ENCODE measurements at regions not wholly inside any gene's neighbourhood (a gene's known extent, or its start where the extent isn't known, plus 50 kb on each side); places are given as distances from the start of the nearest gene placed in this dataset.

GRCh38 chr4:13178621-13179020 is 305.5 kb downstream of the RAB28 start:
- TF ChIP-seq, protein P1, sequence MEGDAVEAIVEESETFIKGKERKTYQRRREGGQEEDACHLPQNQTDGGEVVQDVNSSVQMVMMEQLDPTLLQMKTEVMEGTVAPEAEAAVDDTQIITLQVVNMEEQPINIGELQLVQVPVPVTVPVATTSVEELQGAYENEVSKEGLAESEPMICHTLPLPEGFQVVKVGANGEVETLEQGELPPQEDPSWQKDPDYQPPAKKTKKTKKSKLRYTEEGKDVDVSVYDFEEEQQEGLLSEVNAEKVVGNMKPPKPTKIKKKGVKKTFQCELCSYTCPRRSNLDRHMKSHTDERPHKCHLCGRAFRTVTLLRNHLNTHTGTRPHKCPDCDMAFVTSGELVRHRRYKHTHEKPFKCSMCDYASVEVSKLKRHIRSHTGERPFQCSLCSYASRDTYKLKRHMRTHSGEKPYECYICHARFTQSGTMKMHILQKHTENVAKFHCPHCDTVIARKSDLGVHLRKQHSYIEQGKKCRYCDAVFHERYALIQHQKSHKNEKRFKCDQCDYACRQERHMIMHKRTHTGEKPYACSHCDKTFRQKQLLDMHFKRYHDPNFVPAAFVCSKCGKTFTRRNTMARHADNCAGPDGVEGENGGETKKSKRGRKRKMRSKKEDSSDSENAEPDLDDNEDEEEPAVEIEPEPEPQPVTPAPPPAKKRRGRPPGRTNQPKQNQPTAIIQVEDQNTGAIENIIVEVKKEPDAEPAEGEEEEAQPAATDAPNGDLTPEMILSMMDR (IDR thresholded peaks at IDR 0.05): no peak
- H3K9ac ChIP-seq (ENCODE audit: low read depth in 2 of 2, low read length in 2 of 2): no peak overlapping the region
- H3K27ac ChIP-seq: no peak overlapping the region
- no peak for DNase-seq
- intact Hi-C loops (cut with DNase I): no loop called here
- H3K36me3 ChIP-seq: no peaks in the 10 kb centered on the region
- no peaks in the 10 kb centered on the region for H3K27me3 ChIP-seq
- H3K9me3 ChIP-seq: no peaks in the 10 kb centered on the region
- no peak overlapping the region for H3K4me3 ChIP-seq
- no peaks in the 10 kb centered on the region for H3K4me1 ChIP-seq

DNA sequence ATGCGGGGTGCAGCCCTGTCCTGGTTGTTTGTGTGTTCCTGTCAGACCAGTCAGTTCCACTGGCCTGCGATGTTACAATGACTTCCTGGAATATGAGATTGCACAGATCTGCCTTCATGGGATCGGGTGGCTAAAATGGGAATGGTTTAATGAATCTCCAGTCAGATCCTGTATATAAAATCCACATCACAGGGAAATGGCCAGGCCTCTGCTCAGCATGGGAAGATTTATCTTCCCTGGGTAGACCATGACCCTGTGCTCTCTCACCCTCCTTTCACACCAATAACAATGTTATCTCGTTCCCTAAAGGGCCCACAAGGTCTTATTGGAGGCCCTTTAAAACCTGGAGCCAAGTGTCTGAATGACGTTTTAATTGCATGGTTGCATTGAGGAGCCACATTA is 307.4 kb downstream of the RAB28 start:
- TF ChIP-seq, protein P1 (IDR thresholded peaks at IDR 0.05): no peak
- Histone ChIP-seq H3K9me3 (no peaks in the 10 kb centered on the region), H3K27ac (no peak overlapping the region), H3K36me3 (no peaks in the 10 kb centered on the region), H3K4me3 (no peak overlapping the region), H3K27me3 (no peaks in the 10 kb centered on the region), H3K9ac (ENCODE audit: low read depth in 2 of 2, low read length in 2 of 2) (no peak overlapping the region), H3K4me1 (no peaks in the 10 kb centered on the region)
- DNase-seq: no peak
- intact Hi-C loops (cut with DNase I): no loop called here

GRCh38 chr4:13174926-13175325 is 309.2 kb downstream of the RAB28 start:
- Histone ChIP-seq H3K36me3 (no peaks in the 10 kb centered on the region), H3K27me3 (no peaks in the 10 kb centered on the region), H3K27ac (no peak overlapping the region), H3K4me3 (no peak overlapping the region), H3K9ac (ENCODE audit: low read depth in 2 of 2, low read length in 2 of 2) (no peak overlapping the region), H3K4me1 (no peaks in the 10 kb centered on the region), H3K9me3 (no peaks in the 10 kb centered on the region)
- intact Hi-C loops (cut with DNase I): no loop called here
- TF ChIP-seq, protein P1 (IDR thresholded peaks at IDR 0.05): no peak
- no peak for DNase-seq

DNA sequence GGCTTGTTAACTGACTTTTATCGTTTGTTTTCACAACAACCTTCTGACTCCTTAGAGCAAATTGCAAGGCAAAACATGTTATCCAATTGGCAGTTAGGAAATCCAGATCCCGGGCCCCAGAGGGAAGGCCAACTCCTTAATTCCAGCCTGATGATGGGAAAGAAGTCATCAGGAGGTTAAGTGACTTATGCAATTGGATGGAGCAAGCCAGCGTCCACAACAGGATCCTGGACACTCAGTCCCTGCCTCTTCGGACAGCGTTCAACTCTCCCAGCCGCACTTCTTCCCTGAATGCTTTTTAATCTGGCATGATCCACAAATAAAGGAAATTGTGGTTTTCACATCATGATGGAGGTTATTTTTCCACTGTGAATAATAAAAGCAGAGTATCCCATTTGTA is 310.1 kb downstream of the RAB28 start:
- no peaks in the 10 kb centered on the region for H3K36me3 ChIP-seq
- intact Hi-C loops (cut with DNase I): no loop called here

GRCh38 chr4:13171292-13172057 is 312.7 kb downstream of the RAB28 start:
- Histone ChIP-seq H3K9ac (ENCODE audit: low read depth in 2 of 2, low read length in 2 of 2) (no peak overlapping the region), H3K27me3 (no peaks in the 10 kb centered on the region), H3K36me3 (no peaks in the 10 kb centered on the region), H3K9me3 (no peaks in the 10 kb centered on the region), H3K4me3 (no peak overlapping the region), H3K27ac (no peak overlapping the region), H3K4me1 (no peaks in the 10 kb centered on the region)
- DNase-seq: no peak
- intact Hi-C loops (cut with DNase I): no loop called here
- TF ChIP-seq, protein P1 (IDR thresholded peaks at IDR 0.05): no peak

More for the DNA sequence above, 310.1 kb downstream of the RAB28 start:
- no peaks in the 10 kb centered on the region for H3K4me1 ChIP-seq
- DNase-seq: peak; percentile 30
- no peaks in the 10 kb centered on the region for H3K9me3 ChIP-seq
- H3K9ac ChIP-seq (ENCODE audit: low read depth in 2 of 2, low read length in 2 of 2): no peak overlapping the region
- H3K27me3 ChIP-seq: no peaks in the 10 kb centered on the region
- no peak overlapping the region for H3K4me3 ChIP-seq
- TF ChIP-seq, protein P1 (IDR thresholded peaks at IDR 0.05): no peak
- H3K27ac ChIP-seq: no peak overlapping the region

Measured in colonic mucosa (tissue), 4 donors.